ENCODE measurements at regions not wholly inside any gene's neighbourhood (a gene's known extent, or its start where the extent isn't known, plus 50 kb on each side); places are given as distances from the start of the nearest gene placed in this dataset.
"Not testable (repeated sequence)": the region's sequence is repeated elsewhere in the genome, so short reads cannot be mapped to it uniquely, and the experiment has no call there.

GRCh38 chr1:177406323-177406722 is 235.6 kb downstream of the BRINP2 start:
- not testable (repeated sequence) for TF ChIP-seq POLR2AphosphoS5, CTCF, POLR2A (IDR thresholded peaks at IDR 0.05)
